Sigmoid colon (tissue), 4 donors: ENCODE measurements at regions not wholly inside any gene's neighbourhood (a gene's known extent, or its start where the extent isn't known, plus 50 kb on each side); places are given as distances from the start of the nearest gene placed in this dataset.

ENCODE experiments used
- CTCF ChIP-seq, 4 experiments: fragments of 450-650 bp in 3 of 4; fragments of 200-600 bp in 1 of 4; IDR thresholded peaks; one replicate each; pipeline ENCODE4 v1.5.1; 2016 to 2019; ENCODE audit warnings: antibody characterized with exemption in 4 of 4, mild to moderate bottlenecking in 3 of 4, moderate library complexity in 2 of 4
- POLR2A ChIP-seq, 2 donors: fragments of 450-650 bp; IDR thresholded peaks; one replicate each; pipeline ENCODE4 v1.6.1; 2016; ENCODE audit warnings: antibody characterized with exemption in 2 of 2, mild to moderate bottlenecking in 2 of 2, moderate library complexity in 2 of 2
- POLR2AphosphoS5 ChIP-seq, 4 donors: sonication (generic); formaldehyde crosslinking; IDR thresholded peaks; one replicate each; pipeline ENCODE4 v1.6.1; 2017; ENCODE audit warnings: antibody characterized with exemption in 4 of 4

DNA sequence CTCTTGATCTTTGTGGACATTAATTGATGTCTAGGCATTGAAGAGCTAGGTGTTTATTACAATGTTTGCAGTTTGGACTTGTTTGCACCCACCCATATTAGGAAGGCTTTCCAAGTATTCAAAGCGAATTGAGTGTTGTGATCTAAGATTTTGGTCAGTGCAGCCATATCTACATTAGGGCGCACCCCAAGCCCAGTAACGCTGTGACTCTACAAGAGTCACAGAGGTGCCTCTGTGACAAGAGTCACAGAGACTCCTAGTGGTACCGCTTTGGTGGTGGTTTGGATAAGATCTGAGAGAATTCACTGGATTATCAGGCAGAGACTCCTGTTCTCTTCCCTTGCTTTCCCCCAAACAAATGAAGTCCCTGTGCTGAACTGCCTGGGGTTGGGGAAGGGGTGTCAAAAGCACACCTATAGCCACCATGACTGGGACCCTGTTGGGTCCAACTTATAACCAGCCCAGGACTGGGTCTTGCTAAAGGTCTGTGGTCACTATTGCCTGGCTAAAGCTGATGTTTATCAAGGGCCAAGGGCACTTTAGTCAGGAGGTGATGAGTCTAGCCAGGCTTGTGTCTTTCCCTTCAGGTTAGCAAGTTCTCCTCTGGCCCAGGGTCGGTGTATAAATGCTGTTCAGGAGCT, 114.1 kb upstream of the RIOK2 start:
- TF ChIP-seq CTCF (IDR thresholded peaks at IDR 0.05), result no peak
- no peak for TF ChIP-seq POLR2A (IDR thresholded peaks at IDR 0.05)
- no peak for TF ChIP-seq POLR2AphosphoS5 (IDR thresholded peaks at IDR 0.05)
